HFFc6 (cell line): ENCODE measurements at regions not wholly inside any gene's neighbourhood (a gene's known extent, or its start where the extent isn't known, plus 50 kb on each side); places are given as distances from the start of the nearest gene placed in this dataset.

ENCODE experiments used
- DNase-seq: peaks from one replicate; pipeline ENCODE4 v3.0.0-alpha.2; 2018
- H3K27ac Mint-ChIP-seq: 2 replicates; pipeline ENCODE4 v1.8.0; 2020; ENCODE audit warnings: mild to moderate bottlenecking, mixed read lengths
- H3K27me3 Mint-ChIP-seq: 2 replicates; pipeline ENCODE4 v1.8.0; 2021; ENCODE audit warnings: mild to moderate bottlenecking, moderate library complexity, mixed read lengths; ENCODE audit not compliant: insufficient read depth
- H3K36me3 Mint-ChIP-seq: 2 replicates; pipeline ENCODE4 v1.8.0; 2021; ENCODE audit warnings: low read depth, mixed read lengths
- H3K4me1 Mint-ChIP-seq: 2 replicates; pipeline ENCODE4 v1.8.0; 2020; ENCODE audit warnings: low read depth, mixed read lengths
- H3K4me3 Mint-ChIP-seq: 2 replicates; pipeline ENCODE4 v1.8.0; 2020; ENCODE audit warnings: mild to moderate bottlenecking, moderate library complexity, mixed read lengths
- H3K9me3 Mint-ChIP-seq: 2 replicates; pipeline ENCODE4 v1.8.0; 2020; ENCODE audit warnings: mild to moderate bottlenecking, mixed read lengths
- TF ChIP-seq, protein P1 (sequence below): fragments of 200-600 bp; sonication (generic); IDR thresholded peaks from 2 replicates; pipeline ENCODE4 v1.5.0; 2021; ENCODE audit warnings: antibody characterized with exemption, mild to moderate bottlenecking

DNA sequence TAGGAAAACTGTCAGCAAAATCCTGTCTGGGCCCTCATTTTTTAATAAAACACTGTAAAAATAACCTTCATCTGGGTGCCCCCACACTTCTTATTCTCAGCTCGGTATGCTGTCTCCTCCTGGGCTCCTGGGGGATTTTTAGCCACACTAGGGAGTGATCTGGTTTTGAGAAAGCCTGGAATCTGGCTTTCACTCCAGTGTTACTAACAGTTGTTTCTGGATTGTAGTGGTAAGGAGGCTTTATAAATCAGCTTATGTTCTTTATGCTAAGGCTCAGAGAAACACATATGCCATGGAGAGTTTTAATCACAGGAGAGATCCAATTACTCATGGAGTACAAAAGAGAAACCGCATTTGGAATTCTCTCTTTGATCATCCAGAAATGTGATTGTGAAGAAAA lies 744.3 kb upstream of the SOX11 start:
- TF ChIP-seq, protein P1, sequence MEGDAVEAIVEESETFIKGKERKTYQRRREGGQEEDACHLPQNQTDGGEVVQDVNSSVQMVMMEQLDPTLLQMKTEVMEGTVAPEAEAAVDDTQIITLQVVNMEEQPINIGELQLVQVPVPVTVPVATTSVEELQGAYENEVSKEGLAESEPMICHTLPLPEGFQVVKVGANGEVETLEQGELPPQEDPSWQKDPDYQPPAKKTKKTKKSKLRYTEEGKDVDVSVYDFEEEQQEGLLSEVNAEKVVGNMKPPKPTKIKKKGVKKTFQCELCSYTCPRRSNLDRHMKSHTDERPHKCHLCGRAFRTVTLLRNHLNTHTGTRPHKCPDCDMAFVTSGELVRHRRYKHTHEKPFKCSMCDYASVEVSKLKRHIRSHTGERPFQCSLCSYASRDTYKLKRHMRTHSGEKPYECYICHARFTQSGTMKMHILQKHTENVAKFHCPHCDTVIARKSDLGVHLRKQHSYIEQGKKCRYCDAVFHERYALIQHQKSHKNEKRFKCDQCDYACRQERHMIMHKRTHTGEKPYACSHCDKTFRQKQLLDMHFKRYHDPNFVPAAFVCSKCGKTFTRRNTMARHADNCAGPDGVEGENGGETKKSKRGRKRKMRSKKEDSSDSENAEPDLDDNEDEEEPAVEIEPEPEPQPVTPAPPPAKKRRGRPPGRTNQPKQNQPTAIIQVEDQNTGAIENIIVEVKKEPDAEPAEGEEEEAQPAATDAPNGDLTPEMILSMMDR: no peak
- no peak for DNase-seq
- H3K9me3 Mint-ChIP-seq: peaks cover 41% of the 10 kb centered on the region
- H3K4me3 Mint-ChIP-seq: no peak overlapping the region
- H3K4me1 Mint-ChIP-seq: no peaks in the 10 kb centered on the region
- H3K36me3 Mint-ChIP-seq: no peaks in the 10 kb centered on the region
- H3K27me3 Mint-ChIP-seq: no peaks in the 10 kb centered on the region
- H3K27ac Mint-ChIP-seq: no peak overlapping the region

DNA sequence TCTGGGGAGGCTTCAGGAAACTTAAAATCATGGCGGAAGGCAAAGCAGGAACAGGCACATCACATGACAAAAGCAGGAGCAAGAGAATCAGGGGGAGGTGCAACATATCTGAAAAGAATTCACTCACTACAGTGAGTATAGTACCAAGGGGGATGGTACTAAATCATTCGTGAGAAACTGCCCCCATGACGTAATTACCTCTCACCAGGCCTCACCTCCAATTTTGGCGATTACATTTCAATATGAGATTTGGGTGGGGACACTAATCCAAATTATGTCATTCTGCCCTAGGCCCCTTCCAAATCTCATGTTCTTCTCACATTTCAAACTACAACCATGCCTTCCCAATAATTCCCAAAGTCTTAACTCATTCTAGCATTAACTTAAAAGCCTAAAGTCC lies 740.8 kb upstream of the SOX11 start:
- Mint-ChIP-seq H3K27ac (no peak overlapping the region), H3K9me3 (peaks cover 48% of the 10 kb centered on the region), H3K4me1 (no peaks in the 10 kb centered on the region), H3K36me3 (no peaks in the 10 kb centered on the region), H3K27me3 (no peaks in the 10 kb centered on the region), H3K4me3 (no peak overlapping the region)
- no peak for DNase-seq
- TF ChIP-seq, protein P1: no peak

DNA sequence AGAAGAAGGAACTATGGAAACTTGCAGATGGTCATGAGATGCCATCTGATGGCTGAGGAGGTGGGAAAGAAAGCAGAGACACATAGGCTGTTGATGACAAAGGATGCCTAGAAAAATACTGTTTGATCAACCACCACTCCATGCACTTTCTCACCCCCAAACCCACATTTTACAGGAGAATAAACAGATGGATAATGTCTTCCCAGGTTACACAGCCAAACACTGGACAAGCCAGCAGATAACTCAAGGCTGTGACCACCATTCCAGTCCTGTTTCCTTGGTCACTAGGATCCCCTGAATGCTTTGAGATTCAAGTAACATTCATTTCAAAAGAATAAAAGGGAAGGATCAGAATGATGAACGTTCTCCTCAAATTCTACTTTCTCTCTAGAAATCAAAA lies 733.0 kb upstream of the SOX11 start:
- Mint-ChIP-seq H3K4me1 (no peaks in the 10 kb centered on the region), H3K36me3 (no peaks in the 10 kb centered on the region), H3K4me3 (no peak overlapping the region), H3K9me3 (peaks cover 44% of the 10 kb centered on the region), H3K27me3 (no peaks in the 10 kb centered on the region), H3K27ac (no peak overlapping the region)
- no peak for DNase-seq
- TF ChIP-seq, protein P1: no peak

- no peak for DNase-seq
- Mint-ChIP-seq H3K27ac (no peak overlapping the region), H3K4me3 (no peak overlapping the region), H3K9me3 (peaks cover 40% of the 10 kb centered on the region), H3K4me1 (no peaks in the 10 kb centered on the region), H3K36me3 (no peaks in the 10 kb centered on the region; the same call in 1 of the 2 replicates), H3K27me3 (no peaks in the 10 kb centered on the region)
- TF ChIP-seq, protein P1: no peak
Observed at GRCh38 chr2:4962419-4962818, 729.8 kb upstream of the SOX11 start.

- H3K27me3 Mint-ChIP-seq: no peaks in the 10 kb centered on the region
- no peaks in the 10 kb centered on the region for H3K4me1 Mint-ChIP-seq
- peaks cover 43% of the 10 kb centered on the region for H3K9me3 Mint-ChIP-seq
- H3K36me3 Mint-ChIP-seq: no peaks in the 10 kb centered on the region; the same call in 1 of the 2 replicates
- H3K27ac Mint-ChIP-seq: no peak overlapping the region
- TF ChIP-seq, protein P1: no peak
- DNase-seq: no peak
- H3K4me3 Mint-ChIP-seq: no peak overlapping the region
Observed at GRCh38 chr2:4963106-4963505, 729.1 kb upstream of the SOX11 start.

DNA sequence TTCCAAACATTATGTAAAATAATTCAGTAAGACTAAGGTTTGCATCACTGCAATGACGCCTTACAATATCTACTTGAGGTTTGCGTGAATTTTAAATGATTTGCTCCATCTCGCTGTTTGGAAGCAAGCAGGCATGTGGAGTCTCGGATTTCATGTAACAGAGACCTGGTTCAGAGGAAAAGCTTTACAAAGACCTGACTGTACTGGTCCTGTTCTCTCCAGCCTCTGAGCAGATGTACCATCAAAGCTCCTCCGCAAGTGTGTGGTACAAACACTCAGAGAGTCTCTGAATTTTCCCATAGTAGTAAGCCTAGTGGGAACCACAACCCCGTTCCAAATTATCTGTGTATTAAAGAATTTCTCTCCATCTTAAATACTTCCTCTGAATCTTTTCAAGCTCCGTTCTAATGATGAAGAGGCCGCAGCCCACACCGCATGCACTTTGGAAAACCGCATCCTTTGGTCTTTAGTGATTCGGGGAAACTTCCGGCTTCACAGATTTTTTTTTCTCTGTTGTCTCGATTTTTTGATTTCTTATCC lies 728.1 kb upstream of the SOX11 start:
- Mint-ChIP-seq H3K27me3 (no peaks in the 10 kb centered on the region), H3K36me3 (no peaks in the 10 kb centered on the region; the same call in 1 of the 2 replicates), H3K4me3 (no peak overlapping the region), H3K9me3 (peaks cover 49% of the 10 kb centered on the region), H3K4me1 (no peaks in the 10 kb centered on the region), H3K27ac (no peak overlapping the region)
- TF ChIP-seq, protein P1: no peak
- no peak for DNase-seq
